Left lobe of liver (tissue), 2 donors: ENCODE measurements at regions not wholly inside any gene's neighbourhood (a gene's known extent, or its start where the extent isn't known, plus 50 kb on each side); places are given as distances from the start of the nearest gene placed in this dataset.

Experiments used
- ATAC-seq: fragments of 200-7000 bp; cut with Tn5 transposase; one replicate; pipeline ENCODE4 v1.9.1; 2020; ENCODE audit warnings: mild to moderate bottlenecking, moderate library complexity
- DNase-seq: peaks from one replicate; pipeline ENCODE4 v3.0.0-alpha.2; 2020; ENCODE audit warnings: low spot score
- donor health status: DM: no; HTN: no; CAD: no; lungs with moderate emphysema.
- donor health status: DM: no; HTN: yes; CAD: no.

- ATAC-seq: no peak
- DNase-seq: no peak
Measured at GRCh38 chr17:14513835-14514234, 213.0 kb downstream of the HS3ST3B1 start.

GRCh38 chr17:14510136-14510535, 209.3 kb downstream of the HS3ST3B1 start:
- no peak for ATAC-seq
- no peak for DNase-seq

GRCh38 chr17:14508156-14508555, 207.3 kb downstream of the HS3ST3B1 start:
- ATAC-seq: no peak
- no peak for DNase-seq

- no peak for DNase-seq
- ATAC-seq: no peak
Measured at GRCh38 chr17:14506364-14506763, 205.5 kb downstream of the HS3ST3B1 start.

- DNase-seq (no peak), ATAC-seq (no peak)
Measured at GRCh38 chr17:14505606-14506005, 204.7 kb downstream of the HS3ST3B1 start.

GRCh38 chr17:14499976-14500375, 199.1 kb downstream of the HS3ST3B1 start:
- ATAC-seq (no peak), DNase-seq (no peak)

GRCh38 chr17:14498812-14499211, 197.9 kb downstream of the HS3ST3B1 start:
- no peak for ATAC-seq
- no peak for DNase-seq

- no peak for ATAC-seq
- no peak for DNase-seq
Measured at GRCh38 chr17:14494161-14494560, 193.3 kb downstream of the HS3ST3B1 start.

GRCh38 chr17:14489986-14490385, 189.1 kb downstream of the HS3ST3B1 start:
- DNase-seq: no peak
- ATAC-seq: no peak

GRCh38 chr17:14488958-14489550, 188.2 kb downstream of the HS3ST3B1 start:
- ATAC-seq (no peak), DNase-seq (no peak)

GRCh38 chr17:14487068-14487467, 186.2 kb downstream of the HS3ST3B1 start:
- ATAC-seq: no peak

GRCh38 chr17:14482715-14483114, 181.8 kb downstream of the HS3ST3B1 start:
- ATAC-seq: no peak
- DNase-seq: no peak

More at GRCh38 chr17:14487068-14487467, 186.2 kb downstream of the HS3ST3B1 start:
- DNase-seq: no peak

- DNase-seq: no peak
- ATAC-seq: no peak
Measured at GRCh38 chr17:14481664-14482063, 180.8 kb downstream of the HS3ST3B1 start.

- DNase-seq: no peak
- ATAC-seq: no peak
Measured at GRCh38 chr17:14474591-14474990, 173.7 kb downstream of the HS3ST3B1 start.

GRCh38 chr17:14471052-14471451, 170.2 kb downstream of the HS3ST3B1 start:
- DNase-seq (no peak), ATAC-seq (peak; percentile 63)

- DNase-seq: no peak
- ATAC-seq: no peak
Measured at GRCh38 chr17:14470417-14470816, 169.5 kb downstream of the HS3ST3B1 start.

GRCh38 chr17:14469971-14470370, 169.1 kb downstream of the HS3ST3B1 start:
- no peak for DNase-seq

GRCh38 chr17:14468858-14469257, 168.0 kb downstream of the HS3ST3B1 start:
- ATAC-seq (no peak), DNase-seq (no peak)

More at GRCh38 chr17:14469971-14470370, 169.1 kb downstream of the HS3ST3B1 start:
- ATAC-seq: no peak

- DNase-seq (no peak), ATAC-seq (no peak)
Measured at GRCh38 chr17:14461227-14461548, 160.3 kb downstream of the HS3ST3B1 start.

GRCh38 chr17:14460516-14461226, 159.8 kb downstream of the HS3ST3B1 start:
- ATAC-seq (no peak), DNase-seq (no peak)

- DNase-seq (no peak), ATAC-seq (no peak)
Measured at GRCh38 chr17:14459955-14460354, 159.1 kb downstream of the HS3ST3B1 start.

- DNase-seq (no peak), ATAC-seq (no peak)
Measured at GRCh38 chr17:14458724-14459123, 157.8 kb downstream of the HS3ST3B1 start.

- no peak for DNase-seq
Measured at GRCh38 chr17:14454746-14455145, 153.9 kb downstream of the HS3ST3B1 start.

More at GRCh38 chr17:14454746-14455145, 153.9 kb downstream of the HS3ST3B1 start:
- no peak for ATAC-seq
